Astrocyte (in vitro differentiated cells and primary cell): ENCODE measurements at regions not wholly inside any gene's neighbourhood (a gene's known extent, or its start where the extent isn't known, plus 50 kb on each side); places are given as distances from the start of the nearest gene placed in this dataset.

ENCODE experiments used
- DNase-seq: peaks from one replicate; pipeline ENCODE4 v3.0.0-alpha.2; 2010; ENCODE audit warnings: low read depth
- FAIRE-seq: peaks from 2 replicates; lab custom pipeline; 2011; peaks lifted over from hg19 to GRCh38; lab: Jason Lieb, UNC
- H2AFZ ChIP-seq: 2 replicates; pipeline ENCODE4 v1.6.0; 2012; ENCODE audit warnings: low read depth, low read length, inconsistent platforms
- H3K27ac ChIP-seq: 2 replicates; pipeline ENCODE4 v1.5.1; 2011; ENCODE audit warnings: low read depth, low read length, inconsistent platforms
- H3K27me3 ChIP-seq: 2 replicates; pipeline ENCODE4 v1.6.0; 2011; ENCODE audit warnings: low read length, inconsistent platforms; ENCODE audit not compliant: insufficient read depth
- H3K36me3 ChIP-seq: 2 replicates; pipeline ENCODE4 v1.5.1; 2011; ENCODE audit warnings: low read length, inconsistent platforms; ENCODE audit not compliant: insufficient read depth
- H3K4me1 ChIP-seq: 2 replicates; pipeline ENCODE4 v1.5.1; 2011; ENCODE audit warnings: low read length, inconsistent platforms; ENCODE audit not compliant: insufficient read depth
- H3K4me2 ChIP-seq: 2 replicates; pipeline ENCODE4 v1.6.0; 2012; ENCODE audit warnings: low read length, inconsistent platforms
- H3K4me3 ChIP-seq: 2 replicates; pipeline ENCODE4 v1.5.1; 2011; ENCODE audit warnings: low read depth, mild to moderate bottlenecking, low read length, inconsistent platforms; ENCODE audit not compliant: insufficient read depth
- H3K79me2 ChIP-seq: 2 replicates; pipeline ENCODE4 v1.6.0; 2012; ENCODE audit warnings: mild to moderate bottlenecking, low read length, inconsistent platforms; ENCODE audit not compliant: insufficient read depth
- H3K9ac ChIP-seq: 2 replicates; pipeline ENCODE4 v1.6.0; 2012; ENCODE audit warnings: mild to moderate bottlenecking, low read length, inconsistent platforms
- H3K9me3 ChIP-seq: 2 replicates; pipeline ENCODE4 v1.5.1; 2012; ENCODE audit warnings: low read depth, mild to moderate bottlenecking, low read length, inconsistent platforms; ENCODE audit not compliant: insufficient read depth
- H4K20me1 ChIP-seq: 2 replicates; pipeline ENCODE4 v1.6.0; 2012; ENCODE audit warnings: low read length, inconsistent platforms; ENCODE audit not compliant: insufficient read depth
- H3K27ac Mint-ChIP-seq: one replicate; pipeline ENCODE4 v1.8.0; 2021; ENCODE audit warnings: mild to moderate bottlenecking, mixed read lengths; ENCODE audit not compliant: unreplicated experiment
- H3K27me3 Mint-ChIP-seq: one replicate; pipeline ENCODE4 v1.8.0; 2021; ENCODE audit warnings: low read depth, mixed read lengths; ENCODE audit not compliant: unreplicated experiment
- H3K36me3 Mint-ChIP-seq: one replicate; pipeline ENCODE4 v1.8.0; 2021; ENCODE audit warnings: low read depth, mixed read lengths; ENCODE audit not compliant: unreplicated experiment
- H3K4me1 Mint-ChIP-seq: one replicate; pipeline ENCODE4 v1.8.0; 2021; ENCODE audit warnings: low read depth, mixed read lengths; ENCODE audit not compliant: unreplicated experiment
- H3K4me3 Mint-ChIP-seq: one replicate; pipeline ENCODE4 v1.8.0; 2021; ENCODE audit warnings: mild to moderate bottlenecking, moderate library complexity, mixed read lengths; ENCODE audit not compliant: unreplicated experiment
- H3K9me3 Mint-ChIP-seq: one replicate; pipeline ENCODE4 v1.8.0; 2021; ENCODE audit warnings: mild to moderate bottlenecking, mixed read lengths; ENCODE audit not compliant: unreplicated experiment
- EZH2 ChIP-seq: IDR thresholded peaks from 2 replicates; pipeline ENCODE4 v1.6.1; 2012; ENCODE audit warnings: mild to moderate bottlenecking, low read length, inconsistent platforms; ENCODE audit not compliant: insufficient read depth
- TF ChIP-seq, protein P1 (sequence below): IDR thresholded peaks from 2 replicates; pipeline ENCODE4 v1.5.1; 2011; ENCODE audit warnings: low read depth, mild to moderate bottlenecking, inconsistent platforms, low read length, moderate library complexity; ENCODE audit not compliant: insufficient read depth

DNA sequence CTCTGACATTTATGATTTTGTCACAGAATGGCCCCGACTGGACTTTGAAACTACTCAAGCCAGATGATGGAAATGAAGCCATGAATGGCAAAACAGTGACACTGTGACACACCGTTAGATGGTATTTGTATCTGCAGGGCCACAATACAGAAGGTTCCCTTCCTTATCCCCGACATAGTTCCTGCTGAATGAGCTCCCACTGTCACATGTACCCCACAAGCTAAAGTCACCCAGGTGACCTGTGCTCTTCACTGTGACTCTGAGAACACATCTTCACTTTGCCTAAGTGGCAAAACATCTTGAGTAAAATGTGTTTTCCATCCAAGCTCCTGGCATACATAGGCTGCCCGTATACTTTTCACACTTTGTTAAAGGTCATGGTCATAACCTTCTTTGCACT lies 89.5 kb downstream of the LSM5 start:
- Mint-ChIP-seq H3K27ac (no peak overlapping the region), H3K27me3 (peaks cover 10% of the 10 kb centered on the region), H3K9me3 (peaks cover 2% of the 10 kb centered on the region), H3K4me3 (no peak overlapping the region), H3K4me1 (no peaks in the 10 kb centered on the region), H3K36me3 (no peaks in the 10 kb centered on the region)
- Histone ChIP-seq H3K4me2 (no peak overlapping the region), H2AFZ (no peak overlapping the region), H3K36me3 (no peaks in the 10 kb centered on the region), H3K9me3 (no peaks in the 10 kb centered on the region), H3K9ac (no peak overlapping the region), H3K4me3 (no peak overlapping the region), H3K27ac (no peak overlapping the region), H3K79me2 (no peaks in the 10 kb centered on the region), H3K27me3 (no peaks in the 10 kb centered on the region), H4K20me1 (no peaks in the 10 kb centered on the region), H3K4me1 (no peaks in the 10 kb centered on the region)
- FAIRE-seq (no peak), DNase-seq (no peak)
- TF ChIP-seq, protein P1, sequence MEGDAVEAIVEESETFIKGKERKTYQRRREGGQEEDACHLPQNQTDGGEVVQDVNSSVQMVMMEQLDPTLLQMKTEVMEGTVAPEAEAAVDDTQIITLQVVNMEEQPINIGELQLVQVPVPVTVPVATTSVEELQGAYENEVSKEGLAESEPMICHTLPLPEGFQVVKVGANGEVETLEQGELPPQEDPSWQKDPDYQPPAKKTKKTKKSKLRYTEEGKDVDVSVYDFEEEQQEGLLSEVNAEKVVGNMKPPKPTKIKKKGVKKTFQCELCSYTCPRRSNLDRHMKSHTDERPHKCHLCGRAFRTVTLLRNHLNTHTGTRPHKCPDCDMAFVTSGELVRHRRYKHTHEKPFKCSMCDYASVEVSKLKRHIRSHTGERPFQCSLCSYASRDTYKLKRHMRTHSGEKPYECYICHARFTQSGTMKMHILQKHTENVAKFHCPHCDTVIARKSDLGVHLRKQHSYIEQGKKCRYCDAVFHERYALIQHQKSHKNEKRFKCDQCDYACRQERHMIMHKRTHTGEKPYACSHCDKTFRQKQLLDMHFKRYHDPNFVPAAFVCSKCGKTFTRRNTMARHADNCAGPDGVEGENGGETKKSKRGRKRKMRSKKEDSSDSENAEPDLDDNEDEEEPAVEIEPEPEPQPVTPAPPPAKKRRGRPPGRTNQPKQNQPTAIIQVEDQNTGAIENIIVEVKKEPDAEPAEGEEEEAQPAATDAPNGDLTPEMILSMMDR = no peak
- no peak for TF ChIP-seq EZH2

GRCh38 chr7:32399311-32399710 lies 90.9 kb downstream of the LSM5 start:
- H3K9ac ChIP-seq = no peak overlapping the region

DNA sequence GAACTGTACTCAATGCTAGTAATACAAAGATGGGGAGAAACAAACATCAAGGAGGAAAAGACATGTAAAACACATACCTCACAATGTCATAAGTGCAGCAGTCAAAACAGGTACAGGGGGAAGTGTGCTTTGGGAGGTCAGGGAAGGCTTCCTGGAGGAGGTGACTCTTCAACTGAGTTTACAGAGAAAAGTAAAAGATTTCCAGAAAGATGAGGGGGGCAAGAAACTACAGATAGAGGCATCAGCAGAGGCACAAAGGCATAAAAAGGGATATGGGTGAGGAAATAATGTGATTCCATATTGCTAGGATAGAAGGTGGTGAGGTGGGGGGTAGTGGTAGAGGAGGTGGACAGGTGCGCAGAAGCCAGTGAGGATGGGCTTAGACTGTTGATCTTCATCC lies 95.0 kb downstream of the LSM5 start:
- H3K27me3 ChIP-seq = no peaks in the 10 kb centered on the region
- no peaks in the 10 kb centered on the region for H3K4me1 ChIP-seq
- no peak overlapping the region for H3K9ac ChIP-seq
- no peak for DNase-seq
- H3K4me3 ChIP-seq = no peak overlapping the region
- no peak for FAIRE-seq
- H4K20me1 ChIP-seq = no peaks in the 10 kb centered on the region
- H3K9me3 ChIP-seq = no peaks in the 10 kb centered on the region
- H2AFZ ChIP-seq = no peak overlapping the region
- no peaks in the 10 kb centered on the region for H3K36me3 Mint-ChIP-seq
- H3K36me3 ChIP-seq = no peaks in the 10 kb centered on the region
- no peak overlapping the region for H3K4me2 ChIP-seq
- no peak overlapping the region for H3K4me3 Mint-ChIP-seq
- H3K27ac ChIP-seq = no peak overlapping the region
- TF ChIP-seq, protein P1 = no peak
- TF ChIP-seq EZH2 = no peak
- H3K27ac Mint-ChIP-seq = no peak overlapping the region
- no peaks in the 10 kb centered on the region for H3K4me1 Mint-ChIP-seq
- peaks cover under 1% of the 10 kb centered on the region for H3K27me3 Mint-ChIP-seq
- H3K79me2 ChIP-seq = no peaks in the 10 kb centered on the region
- peaks cover 2% of the 10 kb centered on the region for H3K9me3 Mint-ChIP-seq

More at GRCh38 chr7:32399311-32399710, 90.9 kb downstream of the LSM5 start:
- no peak overlapping the region for H3K4me3 ChIP-seq
- H3K4me3 Mint-ChIP-seq = no peak overlapping the region
- no peak overlapping the region for H3K27ac ChIP-seq
- H2AFZ ChIP-seq = no peak overlapping the region
- H3K4me2 ChIP-seq = no peak overlapping the region
- H4K20me1 ChIP-seq = no peaks in the 10 kb centered on the region
- peaks cover 10% of the 10 kb centered on the region for H3K27me3 Mint-ChIP-seq
- H3K27me3 ChIP-seq = no peaks in the 10 kb centered on the region
- DNase-seq (no peak), FAIRE-seq (no peak)
- no peaks in the 10 kb centered on the region for H3K36me3 ChIP-seq
- H3K79me2 ChIP-seq = no peaks in the 10 kb centered on the region
- peaks cover 2% of the 10 kb centered on the region for H3K9me3 Mint-ChIP-seq
- H3K4me1 Mint-ChIP-seq = no peaks in the 10 kb centered on the region
- TF ChIP-seq, protein P1 = no peak
- TF ChIP-seq EZH2 = no peak
- no peaks in the 10 kb centered on the region for H3K4me1 ChIP-seq
- no peaks in the 10 kb centered on the region for H3K36me3 Mint-ChIP-seq
- no peak overlapping the region for H3K27ac Mint-ChIP-seq
- H3K9me3 ChIP-seq = no peaks in the 10 kb centered on the region
